Lower lobe of right lung (tissue), 2 donors: ENCODE measurements at regions not wholly inside any gene's neighbourhood (a gene's known extent, or its start where the extent isn't known, plus 50 kb on each side); places are given as distances from the start of the nearest gene placed in this dataset.

Experiments
- ATAC-seq, 2 donors: fragments of 200-7000 bp; cut with Tn5 transposase; one replicate each; pipeline ENCODE4 v1.9.1; 2020 to 2022; ENCODE audit warnings: mild to moderate bottlenecking in 2 of 2, moderate library complexity in 2 of 2
- DNase-seq: peaks from one replicate; pipeline ENCODE4 v3.0.0-alpha.2; 2020
- H3K27ac ChIP-seq: fragments of 200-600 bp; one replicate; pipeline ENCODE4 v1.8.0; 2022
- H3K27me3 ChIP-seq: fragments of 200-600 bp; one replicate; pipeline ENCODE4 v1.8.0; 2022; ENCODE audit warnings: low read depth
- H3K36me3 ChIP-seq: fragments of 200-600 bp; one replicate; pipeline ENCODE4 v1.8.0; 2022; ENCODE audit warnings: mild to moderate bottlenecking
- H3K4me1 ChIP-seq: fragments of 200-600 bp; one replicate; pipeline ENCODE4 v1.8.0; 2022
- H3K4me3 ChIP-seq: fragments of 200-600 bp; one replicate; pipeline ENCODE4 v1.8.0; 2022; ENCODE audit warnings: mild to moderate bottlenecking
- H3K9me3 ChIP-seq: fragments of 200-600 bp; one replicate; pipeline ENCODE4 v1.8.0; 2022
- intact Hi-C: fragments of 100-400 bp; cut with DNase I; formaldehyde crosslinking; loops from one replicate; pipeline ENCODE4 v1.11.0; 2022
- TF ChIP-seq, protein P1 (sequence below): fragments of 200-600 bp; IDR thresholded peaks from one replicate; pipeline ENCODE4 v1.8.0; 2022; ENCODE audit warnings: antibody characterized with exemption, mild to moderate bottlenecking
- donor health status: DM: no; HTN: yes; CAD: no; lungs with severe emphysema.

DNA sequence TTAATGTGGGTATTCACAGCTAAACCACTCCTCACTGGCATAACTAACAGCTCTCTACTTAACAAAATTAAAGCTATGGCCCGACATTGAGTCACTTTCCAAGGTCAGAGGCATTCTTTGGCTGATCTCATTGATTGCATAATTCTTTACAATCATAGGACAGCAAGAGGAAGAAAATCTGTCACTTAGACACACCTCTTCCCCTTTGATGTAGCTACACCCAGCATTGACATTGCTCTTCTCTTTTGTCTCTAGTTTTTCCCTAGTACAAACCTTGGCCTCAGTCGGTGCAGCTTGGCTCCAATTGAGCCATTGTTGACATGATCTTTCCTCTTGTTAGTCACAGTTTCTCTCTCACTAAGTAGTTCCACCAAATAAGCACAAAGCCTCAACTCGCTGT lies 313.3 kb upstream of the ACTRT1 start:
- Histone ChIP-seq H3K4me1 (no peaks in the 10 kb centered on the region), H3K36me3 (no peaks in the 10 kb centered on the region)
- intact Hi-C loops, result no loop called here

DNA sequence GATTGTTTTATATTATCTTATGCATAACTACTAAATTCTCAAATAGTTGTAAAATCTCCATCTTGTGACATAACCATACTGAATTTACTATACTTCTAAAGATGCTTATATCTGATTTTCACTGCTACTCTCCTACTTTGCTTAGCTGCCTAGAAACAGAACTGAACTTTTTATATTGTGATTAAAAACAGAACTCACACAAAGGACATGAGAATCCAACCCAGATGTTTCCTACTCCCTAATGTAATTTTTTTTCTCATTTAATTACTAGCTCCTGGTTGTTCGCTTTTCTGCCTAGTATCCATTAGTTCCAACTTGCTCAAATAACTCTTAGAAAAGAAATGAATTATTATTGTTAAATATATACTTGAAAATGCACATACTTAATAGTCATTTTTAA lies 283.5 kb upstream of the ACTRT1 start:
- no peak for ATAC-seq

More for the DNA sequence above, 313.3 kb upstream of the ACTRT1 start:
- DNase-seq (no peak), ATAC-seq (no peak)
- Histone ChIP-seq H3K27me3 (no peaks in the 10 kb centered on the region), H3K4me3 (no peak overlapping the region), H3K27ac (no peak overlapping the region), H3K9me3 (no peaks in the 10 kb centered on the region)
- TF ChIP-seq, protein P1, sequence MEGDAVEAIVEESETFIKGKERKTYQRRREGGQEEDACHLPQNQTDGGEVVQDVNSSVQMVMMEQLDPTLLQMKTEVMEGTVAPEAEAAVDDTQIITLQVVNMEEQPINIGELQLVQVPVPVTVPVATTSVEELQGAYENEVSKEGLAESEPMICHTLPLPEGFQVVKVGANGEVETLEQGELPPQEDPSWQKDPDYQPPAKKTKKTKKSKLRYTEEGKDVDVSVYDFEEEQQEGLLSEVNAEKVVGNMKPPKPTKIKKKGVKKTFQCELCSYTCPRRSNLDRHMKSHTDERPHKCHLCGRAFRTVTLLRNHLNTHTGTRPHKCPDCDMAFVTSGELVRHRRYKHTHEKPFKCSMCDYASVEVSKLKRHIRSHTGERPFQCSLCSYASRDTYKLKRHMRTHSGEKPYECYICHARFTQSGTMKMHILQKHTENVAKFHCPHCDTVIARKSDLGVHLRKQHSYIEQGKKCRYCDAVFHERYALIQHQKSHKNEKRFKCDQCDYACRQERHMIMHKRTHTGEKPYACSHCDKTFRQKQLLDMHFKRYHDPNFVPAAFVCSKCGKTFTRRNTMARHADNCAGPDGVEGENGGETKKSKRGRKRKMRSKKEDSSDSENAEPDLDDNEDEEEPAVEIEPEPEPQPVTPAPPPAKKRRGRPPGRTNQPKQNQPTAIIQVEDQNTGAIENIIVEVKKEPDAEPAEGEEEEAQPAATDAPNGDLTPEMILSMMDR, result no peak

DNA sequence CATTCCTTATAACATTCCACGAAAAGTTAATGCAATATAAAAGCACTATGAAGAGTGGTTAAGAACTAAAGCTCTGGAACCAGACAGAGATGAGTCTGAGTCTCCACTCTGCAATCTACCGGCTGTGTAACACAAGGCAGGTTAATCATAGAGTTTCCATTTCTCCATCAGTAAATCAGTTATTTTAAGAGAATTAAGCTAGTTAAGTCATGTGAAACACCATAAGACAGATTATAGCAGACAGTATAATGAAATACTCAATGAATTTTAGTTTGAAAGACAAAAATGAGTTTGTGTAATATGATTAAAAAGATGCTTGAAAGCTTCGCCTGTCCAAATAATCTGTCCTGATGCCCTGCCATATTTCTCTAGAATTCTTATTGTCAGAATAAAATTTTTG lies 282.6 kb upstream of the ACTRT1 start:
- no peaks in the 10 kb centered on the region for H3K36me3 ChIP-seq
- no peak overlapping the region for H3K4me3 ChIP-seq
- no peak overlapping the region for H3K27ac ChIP-seq
- H3K4me1 ChIP-seq, result no peaks in the 10 kb centered on the region
- DNase-seq (no peak), ATAC-seq (no peak)
- no peaks in the 10 kb centered on the region for H3K27me3 ChIP-seq
- intact Hi-C loops, result no loop called here
- TF ChIP-seq, protein P1, result no peak
- H3K9me3 ChIP-seq, result no peaks in the 10 kb centered on the region

More for the DNA sequence above, 283.5 kb upstream of the ACTRT1 start:
- DNase-seq, result no peak
- Histone ChIP-seq H3K27ac (no peak overlapping the region), H3K9me3 (no peaks in the 10 kb centered on the region), H3K4me1 (no peaks in the 10 kb centered on the region), H3K4me3 (no peak overlapping the region), H3K27me3 (no peaks in the 10 kb centered on the region), H3K36me3 (no peaks in the 10 kb centered on the region)
- intact Hi-C loops, result no loop called here
- TF ChIP-seq, protein P1, result no peak

DNA sequence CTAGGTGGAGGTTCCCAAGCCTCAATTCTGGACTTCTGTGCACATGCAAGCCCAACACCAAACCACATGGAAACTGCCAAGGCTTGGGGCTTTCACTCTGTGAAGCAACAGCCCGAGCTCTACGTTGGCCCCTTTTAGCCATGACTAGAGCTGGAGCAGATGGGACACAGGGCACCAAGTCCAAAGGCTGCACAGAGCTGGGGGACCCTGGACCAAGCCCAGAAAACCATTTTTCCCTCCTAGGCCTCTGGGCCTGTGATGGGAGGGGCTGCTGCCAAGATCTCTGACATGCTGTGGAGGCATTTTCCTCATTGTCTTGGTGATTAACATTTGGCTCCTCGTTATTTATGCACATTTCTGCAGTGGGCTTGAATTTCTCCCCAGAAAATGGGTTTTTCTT lies 258.7 kb upstream of the ACTRT1 start:
- ATAC-seq (no peak), DNase-seq (no peak)
- no peak overlapping the region for H3K27ac ChIP-seq
- no peaks in the 10 kb centered on the region for H3K9me3 ChIP-seq
- H3K4me1 ChIP-seq, result no peaks in the 10 kb centered on the region
- TF ChIP-seq, protein P1, result no peak
- intact Hi-C loops, result no loop called here
- no peak overlapping the region for H3K4me3 ChIP-seq
- no peaks in the 10 kb centered on the region for H3K36me3 ChIP-seq
- H3K27me3 ChIP-seq, result no peaks in the 10 kb centered on the region

DNA sequence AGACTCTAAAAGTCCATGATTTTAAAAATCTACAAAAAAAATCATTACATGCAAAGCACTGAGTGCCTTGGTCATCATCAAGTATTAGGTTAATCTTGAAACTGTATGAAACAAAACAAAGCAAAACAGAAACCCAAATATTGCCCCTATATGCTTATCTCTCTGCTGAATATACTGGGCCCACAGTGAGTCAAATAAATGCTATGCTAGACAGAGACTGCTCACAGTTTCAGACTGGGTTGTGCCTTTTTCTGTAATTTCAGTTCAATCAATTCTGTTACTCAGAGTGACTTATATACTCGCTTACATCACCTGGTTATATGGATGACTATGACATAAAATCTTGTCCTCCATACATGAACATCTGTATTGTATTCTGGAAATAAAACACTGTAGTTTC lies 257.1 kb upstream of the ACTRT1 start:
- H3K4me1 ChIP-seq, result no peaks in the 10 kb centered on the region
- H3K27ac ChIP-seq, result no peak overlapping the region
- no peak overlapping the region for H3K4me3 ChIP-seq
- no peaks in the 10 kb centered on the region for H3K9me3 ChIP-seq
- DNase-seq (no peak), ATAC-seq (no peak)
- TF ChIP-seq, protein P1, result no peak
- no peaks in the 10 kb centered on the region for H3K27me3 ChIP-seq
- intact Hi-C loops, result no loop called here
- no peaks in the 10 kb centered on the region for H3K36me3 ChIP-seq

DNA sequence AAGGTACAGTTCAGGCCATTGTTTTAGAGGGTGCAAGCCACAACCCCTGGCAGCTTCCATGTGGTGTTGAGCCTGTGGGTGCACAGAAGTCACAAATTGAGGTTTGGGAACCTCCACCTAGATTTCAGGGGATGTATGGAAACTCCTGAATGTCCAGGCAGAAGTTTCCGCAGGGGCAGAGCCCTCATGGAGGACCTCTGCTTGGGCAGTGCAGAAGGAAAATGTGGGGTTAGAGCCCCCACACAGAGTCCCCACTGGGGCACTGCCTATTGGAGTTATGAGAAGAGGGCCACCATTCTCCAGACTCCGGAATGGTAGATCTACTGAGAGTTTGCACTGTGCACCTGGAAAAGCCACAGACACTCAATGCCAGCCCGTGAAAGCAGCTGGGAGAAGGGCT lies 242.0 kb upstream of the ACTRT1 start:
- DNase-seq, result no peak
- H3K36me3 ChIP-seq, result no peaks in the 10 kb centered on the region
- ATAC-seq, result no peak
- intact Hi-C loops, result no loop called here
- H3K27me3 ChIP-seq, result no peaks in the 10 kb centered on the region
- H3K4me1 ChIP-seq, result no peaks in the 10 kb centered on the region
- TF ChIP-seq, protein P1, result no peak
- no peak overlapping the region for H3K4me3 ChIP-seq
- no peaks in the 10 kb centered on the region for H3K9me3 ChIP-seq
- no peak overlapping the region for H3K27ac ChIP-seq
